ENCODE measurements at regions not wholly inside any gene's neighbourhood (a gene's known extent, or its start where the extent isn't known, plus 50 kb on each side); places are given as distances from the start of the nearest gene placed in this dataset.

- TF ChIP-seq POLR2A (IDR thresholded peaks at IDR 0.05) (no peak), EP300 (IDR thresholded peaks at IDR 0.05) (no peak)
- TF ChIP-seq, protein P1, sequence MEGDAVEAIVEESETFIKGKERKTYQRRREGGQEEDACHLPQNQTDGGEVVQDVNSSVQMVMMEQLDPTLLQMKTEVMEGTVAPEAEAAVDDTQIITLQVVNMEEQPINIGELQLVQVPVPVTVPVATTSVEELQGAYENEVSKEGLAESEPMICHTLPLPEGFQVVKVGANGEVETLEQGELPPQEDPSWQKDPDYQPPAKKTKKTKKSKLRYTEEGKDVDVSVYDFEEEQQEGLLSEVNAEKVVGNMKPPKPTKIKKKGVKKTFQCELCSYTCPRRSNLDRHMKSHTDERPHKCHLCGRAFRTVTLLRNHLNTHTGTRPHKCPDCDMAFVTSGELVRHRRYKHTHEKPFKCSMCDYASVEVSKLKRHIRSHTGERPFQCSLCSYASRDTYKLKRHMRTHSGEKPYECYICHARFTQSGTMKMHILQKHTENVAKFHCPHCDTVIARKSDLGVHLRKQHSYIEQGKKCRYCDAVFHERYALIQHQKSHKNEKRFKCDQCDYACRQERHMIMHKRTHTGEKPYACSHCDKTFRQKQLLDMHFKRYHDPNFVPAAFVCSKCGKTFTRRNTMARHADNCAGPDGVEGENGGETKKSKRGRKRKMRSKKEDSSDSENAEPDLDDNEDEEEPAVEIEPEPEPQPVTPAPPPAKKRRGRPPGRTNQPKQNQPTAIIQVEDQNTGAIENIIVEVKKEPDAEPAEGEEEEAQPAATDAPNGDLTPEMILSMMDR (IDR thresholded peaks at IDR 0.05) = no peak
Observed at GRCh38 chr6:26215585-26216358, 128.5 kb downstream of the HFE start.
